HCT116 (cell line): ENCODE measurements at regions not wholly inside any gene's neighbourhood (a gene's known extent, or its start where the extent isn't known, plus 50 kb on each side); places are given as distances from the start of the nearest gene placed in this dataset.

Experiments
- ATAC-seq: fragments of 200-7000 bp; cut with Tn5 transposase; 2 replicates; pipeline ENCODE4 v1.9.1; 2020; ENCODE audit warnings: mild to moderate bottlenecking, moderate library complexity
- BruUV-seq: library from RNA; stranded (reverse); fragments of 400-500 nt; replicated peaks from 2 replicates; lab custom pipeline; 2021; lab: Mats Ljungman, UMichigan
- CTCF ChIA-PET: fragments of 300-600 bp; sonication (Branson Sonifier 250); formaldehyde crosslinking; loops from one replicate; lab custom pipeline; 2021; ENCODE audit warnings: antibody characterized with exemption; lab: Charles Lee
- POLR2A ChIA-PET: fragments of 300-600, 350-600 bp; sonication (Branson Sonifier 250); formaldehyde crosslinking; loops from one replicate; lab custom pipeline; 2021; ENCODE audit warnings: antibody characterized with exemption; lab: Charles Lee
- RAD21 ChIA-PET, 2 experiments: fragments of 300-600 bp; sonication (Branson Sonifier 250); formaldehyde crosslinking; loops; one replicate each; lab custom pipeline; 2023; ENCODE audit warnings: low total read pairs in 2 of 2; ENCODE audit not compliant: uncharacterized antibody in 2 of 2, unreplicated experiment in 2 of 2, low non-redundant PET in 1 of 2; lab: Charles Lee
- DNase-seq: peaks from one replicate; pipeline ENCODE4 v3.0.0-alpha.2; 2010; ENCODE audit warnings: low read depth, low spot score
- H2AFZ ChIP-seq: fragments of 200-600 bp; shearing (Covaris generic), sonication (generic); 2 replicates; pipeline ENCODE4 v1.6.1; 2017; ENCODE audit warnings: low read depth, mixed run types, mixed read lengths, antibody characterized with exemption, low read length; ENCODE audit not compliant: poor library complexity, severe bottlenecking
- H3K27ac ChIP-seq: 2 replicates; pipeline ENCODE4 v1.5.1; 2012; ENCODE audit warnings: low read depth, low read length
- H3K27me3 ChIP-seq: fragments of 200-600 bp; sonication (generic); 2 replicates; pipeline ENCODE4 v1.6.1; 2016; ENCODE audit warnings: mixed run types, low read length, mixed read lengths; ENCODE audit not compliant: insufficient read depth
- H3K36me3 ChIP-seq, 2 experiments: fragments of 200-500 bp in 1 of 2; fragments of 200-600 bp in 1 of 2; sonication (Bioruptor generic) in 1 of 2; sonication (generic) in 1 of 2; 2 replicates each; pipeline versions ENCODE4 v1.5.1 to v1.6.1; 2014 to 2016; ENCODE audit warnings: low read length in 2 of 2, inconsistent platforms in 1 of 2, mixed read lengths in 1 of 2, mixed run types in 1 of 2; ENCODE audit not compliant: insufficient read depth in 2 of 2, control insufficient read depth in 1 of 2
- H3K4me1 ChIP-seq, 2 experiments: fragments of 200-600 bp in 1 of 2; sonication (generic) in 1 of 2; 2 replicates each; pipeline versions ENCODE4 v1.5.1 to v1.6.1; 2012 to 2017; ENCODE audit warnings: low read length in 2 of 2, inconsistent platforms in 1 of 2, mild to moderate bottlenecking in 1 of 2, mixed read lengths in 1 of 2, mixed run types in 1 of 2, moderate library complexity in 1 of 2; ENCODE audit not compliant: insufficient read depth in 2 of 2, control insufficient read depth in 1 of 2
- H3K4me2 ChIP-seq: fragments of 200-600 bp; sonication (generic); 2 replicates; pipeline ENCODE4 v1.6.1; 2017; ENCODE audit warnings: mixed run types, low read length, mixed read lengths
- H3K4me3 ChIP-seq, 2 experiments: fragments of 200-600 bp in 1 of 2; sonication (generic) in 1 of 2; replicated peaks in 1 of 2; 2 replicates each; pipeline ENCODE4 v1.5.1; 2011 to 2016; ENCODE audit warnings: low read length in 2 of 2, control low read depth in 1 of 2, low read depth in 1 of 2, mild to moderate bottlenecking in 1 of 2, mixed read lengths in 1 of 2, mixed run types in 1 of 2
- H3K79me2 ChIP-seq: fragments of 200-600 bp; sonication (generic); 2 replicates; pipeline ENCODE4 v1.6.1; 2017; ENCODE audit warnings: mild to moderate bottlenecking, mixed run types, low read length, moderate library complexity, mixed read lengths; ENCODE audit not compliant: insufficient read depth
- H3K9ac ChIP-seq: fragments of 200-600 bp; sonication (generic); 2 replicates; pipeline ENCODE4 v1.6.1; 2016; ENCODE audit warnings: low read length, mixed read lengths
- H3K9me2 ChIP-seq: fragments of 200-600 bp; sonication (generic), shearing (Covaris generic); 2 replicates; pipeline ENCODE4 v1.6.1; 2017; ENCODE audit warnings: mixed run types, mild to moderate bottlenecking, moderate library complexity; ENCODE audit not compliant: insufficient read depth
- H3K9me3 ChIP-seq, 2 experiments: fragments of 200-500 bp in 1 of 2; fragments of 200-600 bp in 1 of 2; sonication (Bioruptor generic) in 1 of 2; sonication (generic) in 1 of 2; 2 replicates each; pipeline ENCODE4 v1.6.1; 2014 to 2017; ENCODE audit warnings: low read length in 2 of 2, mixed read lengths in 2 of 2, inconsistent platforms in 1 of 2, low read depth in 1 of 2, mild to moderate bottlenecking in 1 of 2, mixed run types in 1 of 2, moderate library complexity in 1 of 2; ENCODE audit not compliant: control insufficient read depth in 1 of 2, insufficient read depth in 1 of 2
- H4K20me1 ChIP-seq: fragments of 200-600 bp; sonication (generic), shearing (Covaris generic); 2 replicates; pipeline ENCODE4 v1.6.1; 2017; ENCODE audit warnings: mixed run types, mild to moderate bottlenecking, moderate library complexity; ENCODE audit not compliant: insufficient read depth
- CBX3 ChIP-seq: IDR thresholded peaks from 2 replicates; pipeline ENCODE4 v1.6.1; 2012; ENCODE audit warnings: low read depth
- CTCF ChIP-seq, 3 experiments: fragments of 200-600 bp in 1 of 3; sonication (generic) in 1 of 3; IDR thresholded peaks in 2 of 3; conservative IDR thresholded peaks in 1 of 3; 2 replicates each; pipeline ENCODE4 v1.5.1; 2012 to 2017; ENCODE audit warnings: low read depth in 2 of 3, low read length in 2 of 3, antibody characterized with exemption in 1 of 3, borderline replicate concordance in 1 of 3, control low read depth in 1 of 3, mild to moderate bottlenecking in 1 of 3, mixed read lengths in 1 of 3, mixed run types in 1 of 3, moderate library complexity in 1 of 3; ENCODE audit not compliant: insufficient read depth in 1 of 3
- EGR1 ChIP-seq: IDR thresholded peaks from 2 replicates; pipeline ENCODE4 v1.6.1; 2012; ENCODE audit warnings: low read depth
- ELF1 ChIP-seq: IDR thresholded peaks from 2 replicates; pipeline ENCODE4 v1.6.1; 2012; ENCODE audit warnings: low read depth, borderline replicate concordance
- EZH2 ChIP-seq: fragments of 200-600 bp; sonication (generic); IDR thresholded peaks from 2 replicates; pipeline ENCODE4 v1.6.1; 2017; ENCODE audit warnings: antibody characterized with exemption, mixed run types
- EZH2phosphoT487 ChIP-seq: fragments of 200-600 bp; IDR thresholded peaks from 2 replicates; pipeline ENCODE4 v1.6.1; 2018; ENCODE audit warnings: antibody characterized with exemption, borderline replicate concordance
- FOSL1 ChIP-seq: IDR thresholded peaks from 2 replicates; pipeline ENCODE4 v1.6.1; 2012; ENCODE audit warnings: low read depth
- POLR2A ChIP-seq: IDR thresholded peaks from 2 replicates; pipeline ENCODE4 v1.7.0; 2011; ENCODE audit warnings: borderline replicate concordance; ENCODE audit not compliant: insufficient read depth, insufficient read length; ENCODE audit errors: extremely low read depth
- POLR2AphosphoS5 ChIP-seq: IDR thresholded peaks from 2 replicates; pipeline ENCODE4 v1.6.1; 2011; ENCODE audit warnings: mild to moderate bottlenecking, low read depth, low read length, moderate library complexity
- RAD21 ChIP-seq: IDR thresholded peaks from 2 replicates; pipeline ENCODE4 v1.6.1; 2012; ENCODE audit warnings: low read depth, mild to moderate bottlenecking
- TCF7L2 ChIP-seq: IDR thresholded peaks from 2 replicates; pipeline ENCODE4 v1.7.0; 2011; ENCODE audit warnings: borderline replicate concordance, inconsistent platforms; ENCODE audit not compliant: insufficient read depth, insufficient read length; ENCODE audit errors: extremely low read depth
- YY1 ChIP-seq: IDR thresholded peaks from 2 replicates; pipeline ENCODE4 v1.6.1; 2011; ENCODE audit warnings: low read length, low read depth, moderate library complexity, mild to moderate bottlenecking; ENCODE audit not compliant: insufficient replicate concordance; ENCODE audit errors: extremely low read depth
- ZFX ChIP-seq: fragments of 450-650 bp; IDR thresholded peaks from 2 replicates; pipeline ENCODE4 v1.6.1; 2017
- ZNF274 ChIP-seq: fragments of 200-500 bp; sonication (Bioruptor generic); IDR thresholded peaks from 2 replicates; pipeline ENCODE4 v1.6.1; 2014; ENCODE audit warnings: mild to moderate bottlenecking, low read depth, low read length, inconsistent platforms
- intact Hi-C: fragments of 100-400 bp; cut with micrococcal nuclease; formaldehyde crosslinking; loops from 2 replicates; pipeline ENCODE4 v1.10.0; 2022
- TF ChIP-seq, protein P1 (sequence below): IDR thresholded peaks from 2 replicates; pipeline ENCODE4 v1.6.1; 2012
- TF ChIP-seq, protein P2 (sequence below): IDR thresholded peaks from 2 replicates; pipeline ENCODE4 v1.6.1; 2011; ENCODE audit warnings: mild to moderate bottlenecking, low read length, moderate library complexity; ENCODE audit not compliant: insufficient replicate concordance; ENCODE audit errors: extremely low read depth

- Histone ChIP-seq H3K27me3 (no peaks in the 10 kb centered on the region), H3K4me2 (no peak overlapping the region), H2AFZ (no peak overlapping the region), H3K9ac (no peak overlapping the region), H3K79me2 (no peaks in the 10 kb centered on the region), H3K36me3 (no peaks in the 10 kb centered on the region), H3K9me3 (no peaks in the 10 kb centered on the region)
- RAD21 ChIA-PET, result no interaction called here
- intact Hi-C loops, result no loop called here
- ATAC-seq (no peak), DNase-seq (no peak)
- CTCF ChIA-PET, result no interaction called here
- no TSS peak for BruUV-seq
- TF ChIP-seq, protein P1, sequence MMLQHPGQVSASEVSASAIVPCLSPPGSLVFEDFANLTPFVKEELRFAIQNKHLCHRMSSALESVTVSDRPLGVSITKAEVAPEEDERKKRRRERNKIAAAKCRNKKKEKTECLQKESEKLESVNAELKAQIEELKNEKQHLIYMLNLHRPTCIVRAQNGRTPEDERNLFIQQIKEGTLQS, result no peak
- TF ChIP-seq TCF7L2 (no peak), RAD21 (no peak), YY1 (no peak), POLR2AphosphoS5 (no peak), EGR1 (no peak), EZH2phosphoT487 (no peak), FOSL1 (no peak), POLR2A (no peak), CBX3 (no peak), CTCF (IDR thresholded peaks at IDR 0.05 in 2 of 3, conservative IDR thresholded peaks at IDR 0.05 in 1 of 3; ENCODE audit: borderline replicate concordance in 1 of 3, insufficient read depth in 1 of 3, low read depth in 2 of 3, low read length in 2 of 3) (no peak), ELF1 (no peak), ZNF274 (no peak), EZH2 (no peak), ZFX (no peak)
- TF ChIP-seq, protein P2, sequence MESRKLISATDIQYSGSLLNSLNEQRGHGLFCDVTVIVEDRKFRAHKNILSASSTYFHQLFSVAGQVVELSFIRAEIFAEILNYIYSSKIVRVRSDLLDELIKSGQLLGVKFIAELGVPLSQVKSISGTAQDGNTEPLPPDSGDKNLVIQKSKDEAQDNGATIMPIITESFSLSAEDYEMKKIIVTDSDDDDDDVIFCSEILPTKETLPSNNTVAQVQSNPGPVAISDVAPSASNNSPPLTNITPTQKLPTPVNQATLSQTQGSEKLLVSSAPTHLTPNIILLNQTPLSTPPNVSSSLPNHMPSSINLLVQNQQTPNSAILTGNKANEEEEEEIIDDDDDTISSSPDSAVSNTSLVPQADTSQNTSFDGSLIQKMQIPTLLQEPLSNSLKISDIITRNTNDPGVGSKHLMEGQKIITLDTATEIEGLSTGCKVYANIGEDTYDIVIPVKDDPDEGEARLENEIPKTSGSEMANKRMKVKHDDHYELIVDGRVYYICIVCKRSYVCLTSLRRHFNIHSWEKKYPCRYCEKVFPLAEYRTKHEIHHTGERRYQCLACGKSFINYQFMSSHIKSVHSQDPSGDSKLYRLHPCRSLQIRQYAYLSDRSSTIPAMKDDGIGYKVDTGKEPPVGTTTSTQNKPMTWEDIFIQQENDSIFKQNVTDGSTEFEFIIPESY, result no peak
- TF ChIP-seq, all 23 proteins: peak for 0
- H3K4me1 ChIP-seq, result no peaks in the 10 kb centered on the region
- H3K9me2 ChIP-seq, result no peaks in the 10 kb centered on the region
- H4K20me1 ChIP-seq, result no peaks in the 10 kb centered on the region
- H3K27ac ChIP-seq, result no peak overlapping the region
- no peak overlapping the region for H3K4me3 ChIP-seq
- POLR2A ChIA-PET, result no interaction called here
These were observed 84.6 kb upstream of the TCF21 start for GRCh38 chr6:133804265-133804664.
